Thyroid gland (tissue), 4 donors: ENCODE measurements at regions not wholly inside any gene's neighbourhood (a gene's known extent, or its start where the extent isn't known, plus 50 kb on each side); places are given as distances from the start of the nearest gene placed in this dataset.
"Not testable (repeated sequence)": the region's sequence is repeated elsewhere in the genome, so short reads cannot be mapped to it uniquely, and the experiment has no call there.

Experiments used
- DNase-seq, 2 donors: peaks; one replicate each; pipeline ENCODE4 v3.0.0-alpha.2; 2019
- H3K27ac ChIP-seq, 3 donors: fragments of 200-600 bp; sonication (generic); 1 replicate in 2 of 3; 2 replicates in 1 of 3; pipeline ENCODE4 v1.5.1; 2016 to 2019; ENCODE audit warnings: mild to moderate bottlenecking in 1 of 3, moderate library complexity in 1 of 3
- H3K27me3 ChIP-seq: fragments of 200-600 bp; sonication (generic); one replicate; pipeline ENCODE4 v1.5.1; 2019
- H3K36me3 ChIP-seq, 2 donors: fragments of 200-600 bp; sonication (generic); one replicate each; pipeline ENCODE4 v1.5.1; 2016 to 2019
- H3K4me1 ChIP-seq, 2 donors: fragments of 200-600 bp; sonication (generic); one replicate each; pipeline ENCODE4 v1.5.1; 2017 to 2019
- H3K4me3 ChIP-seq, 3 donors: fragments of 200-600 bp; sonication (generic); replicated peaks in 1 of 3; 1 replicate in 2 of 3; 2 replicates in 1 of 3; pipeline ENCODE4 v1.5.1; 2016; ENCODE audit warnings: mild to moderate bottlenecking in 1 of 3
- H3K9me3 ChIP-seq: fragments of 200-600 bp; sonication (generic); one replicate; pipeline ENCODE4 v1.5.1; 2017
- POLR2A ChIP-seq, 2 donors: fragments of 450-650 bp; IDR thresholded peaks; one replicate each; pipeline ENCODE4 v1.6.1; 2017; ENCODE audit warnings: antibody characterized with exemption in 2 of 2, mild to moderate bottlenecking in 2 of 2, moderate library complexity in 1 of 2
- WGBS, 2 donors: methylation state at CpG; one replicate each; pipeline ENCODE4 v1.1.5; 2017; 5-methylcytosine and 5-hydroxymethylcytosine counted together
- intact Hi-C: fragments of 100-400 bp; cut with DNase I; formaldehyde crosslinking; loops from one replicate; pipeline ENCODE4 v1.15.1; 2023
- TF ChIP-seq, protein P1 (sequence below), 6 experiments: fragments of 200-600 bp in 3 of 6; fragments of 450-650 bp in 3 of 6; sonication (generic) in 3 of 6; IDR thresholded peaks; one replicate each; pipeline ENCODE4 v1.5.1; 2016 to 2019; ENCODE audit warnings: antibody characterized with exemption in 6 of 6, mild to moderate bottlenecking in 2 of 6, inconsistent platforms in 1 of 6, moderate library complexity in 1 of 6

DNA sequence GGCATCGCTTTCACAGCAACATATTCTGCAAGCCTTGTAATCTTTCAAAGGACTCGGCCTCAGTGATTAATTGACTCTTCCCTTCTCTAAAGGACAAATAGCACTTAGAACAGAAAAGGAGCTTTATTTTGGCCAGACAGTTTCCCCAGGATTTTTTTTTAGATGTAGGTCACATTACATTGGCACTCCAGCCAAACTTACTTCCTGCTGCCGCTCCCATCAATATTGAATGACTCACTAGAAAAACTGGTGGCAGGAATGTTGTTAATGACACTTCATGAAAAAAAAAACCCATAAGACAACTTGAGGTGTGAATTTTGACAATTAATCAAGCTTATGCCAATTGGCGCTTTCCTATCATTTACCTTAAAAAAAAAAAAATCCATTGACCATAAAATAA is 432.6 kb downstream of the TOX3 start:
- no peaks in the 10 kb centered on the region for H3K9me3 ChIP-seq
- TF ChIP-seq, protein P1, sequence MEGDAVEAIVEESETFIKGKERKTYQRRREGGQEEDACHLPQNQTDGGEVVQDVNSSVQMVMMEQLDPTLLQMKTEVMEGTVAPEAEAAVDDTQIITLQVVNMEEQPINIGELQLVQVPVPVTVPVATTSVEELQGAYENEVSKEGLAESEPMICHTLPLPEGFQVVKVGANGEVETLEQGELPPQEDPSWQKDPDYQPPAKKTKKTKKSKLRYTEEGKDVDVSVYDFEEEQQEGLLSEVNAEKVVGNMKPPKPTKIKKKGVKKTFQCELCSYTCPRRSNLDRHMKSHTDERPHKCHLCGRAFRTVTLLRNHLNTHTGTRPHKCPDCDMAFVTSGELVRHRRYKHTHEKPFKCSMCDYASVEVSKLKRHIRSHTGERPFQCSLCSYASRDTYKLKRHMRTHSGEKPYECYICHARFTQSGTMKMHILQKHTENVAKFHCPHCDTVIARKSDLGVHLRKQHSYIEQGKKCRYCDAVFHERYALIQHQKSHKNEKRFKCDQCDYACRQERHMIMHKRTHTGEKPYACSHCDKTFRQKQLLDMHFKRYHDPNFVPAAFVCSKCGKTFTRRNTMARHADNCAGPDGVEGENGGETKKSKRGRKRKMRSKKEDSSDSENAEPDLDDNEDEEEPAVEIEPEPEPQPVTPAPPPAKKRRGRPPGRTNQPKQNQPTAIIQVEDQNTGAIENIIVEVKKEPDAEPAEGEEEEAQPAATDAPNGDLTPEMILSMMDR (IDR thresholded peaks at IDR 0.05): no peak
- TF ChIP-seq POLR2A (IDR thresholded peaks at IDR 0.05): no peak
- no peaks in the 10 kb centered on the region for H3K27me3 ChIP-seq
- no peaks in the 10 kb centered on the region for H3K4me1 ChIP-seq
- intact Hi-C loops: no loop called here
- no peak overlapping the region for H3K27ac ChIP-seq
- H3K36me3 ChIP-seq: no peaks in the 10 kb centered on the region
- DNase-seq: no peak
- no peak overlapping the region for H3K4me3 ChIP-seq
- WGBS, 2 donors: 67 to 75% methylated on average over 4 of the region's 4 CpGs

DNA sequence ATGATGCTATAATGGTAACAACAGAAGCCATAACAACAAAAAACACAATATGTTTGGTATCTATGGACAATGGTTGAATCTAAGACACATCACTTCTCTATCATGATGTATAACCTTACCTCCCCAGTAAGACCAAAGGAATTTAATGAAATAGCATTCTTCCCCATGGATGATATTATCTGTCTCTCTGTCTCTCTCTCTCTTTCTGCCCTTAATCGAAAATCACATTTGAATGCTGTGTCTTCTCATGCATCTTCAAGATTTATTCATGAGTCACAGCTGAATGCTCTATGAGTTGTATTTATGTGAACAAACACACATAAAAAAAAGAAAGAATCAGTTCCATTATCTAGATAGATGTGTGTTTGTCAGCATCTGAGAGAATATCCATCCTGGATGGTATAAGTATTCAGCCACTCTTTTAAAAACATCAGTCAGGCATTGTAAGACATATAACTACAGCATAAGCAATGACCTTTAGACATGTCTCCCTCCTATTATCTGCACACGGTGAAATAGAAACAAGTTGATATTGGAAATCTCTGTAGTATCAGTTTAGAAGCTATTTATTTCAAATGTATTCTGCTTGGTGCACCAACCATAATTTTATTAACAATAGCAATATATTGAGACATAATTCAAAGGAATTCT is 433.3 kb downstream of the TOX3 start:
- no peak for DNase-seq
- TF ChIP-seq, protein P1 (IDR thresholded peaks at IDR 0.05): no peak
- no peak for TF ChIP-seq POLR2A (IDR thresholded peaks at IDR 0.05)
- Histone ChIP-seq H3K27me3 (no peaks in the 10 kb centered on the region), H3K9me3 (no peaks in the 10 kb centered on the region), H3K4me3 (no peak overlapping the region), H3K4me1 (no peaks in the 10 kb centered on the region), H3K27ac (no peak overlapping the region), H3K36me3 (no peaks in the 10 kb centered on the region)
- intact Hi-C loops: no loop called here
- 76 to 96% methylated on average over 2 of the region's 2 CpGs for WGBS, 2 donors

DNA sequence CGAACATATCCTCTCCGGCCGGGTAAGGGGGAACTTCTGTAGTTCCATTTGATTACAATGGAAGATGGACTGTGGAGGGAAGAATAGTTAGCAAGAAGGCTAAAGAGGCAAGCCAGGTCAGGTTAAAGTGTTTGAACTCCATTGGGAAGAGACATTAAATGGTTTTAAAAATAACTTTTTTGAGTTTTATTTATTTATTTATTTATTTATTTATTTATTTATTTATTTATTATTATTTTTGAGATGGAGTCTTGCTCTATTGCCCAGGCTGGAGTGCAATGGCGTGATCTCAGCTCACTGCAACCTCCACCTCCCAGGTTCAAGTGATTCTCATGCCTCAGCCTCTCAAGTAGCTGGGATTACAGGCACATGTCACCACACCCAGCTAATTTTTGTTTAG is 441.9 kb downstream of the TOX3 start:
- 91 to 93% methylated on average over 4 of the region's 4 CpGs for WGBS, 2 donors
- H3K27ac ChIP-seq, H3K36me3 ChIP-seq, H3K9me3 ChIP-seq, H3K4me3 ChIP-seq, H3K27me3 ChIP-seq, H3K4me1 ChIP-seq, intact Hi-C loops, DNase-seq: not testable (repeated sequence)

DNA sequence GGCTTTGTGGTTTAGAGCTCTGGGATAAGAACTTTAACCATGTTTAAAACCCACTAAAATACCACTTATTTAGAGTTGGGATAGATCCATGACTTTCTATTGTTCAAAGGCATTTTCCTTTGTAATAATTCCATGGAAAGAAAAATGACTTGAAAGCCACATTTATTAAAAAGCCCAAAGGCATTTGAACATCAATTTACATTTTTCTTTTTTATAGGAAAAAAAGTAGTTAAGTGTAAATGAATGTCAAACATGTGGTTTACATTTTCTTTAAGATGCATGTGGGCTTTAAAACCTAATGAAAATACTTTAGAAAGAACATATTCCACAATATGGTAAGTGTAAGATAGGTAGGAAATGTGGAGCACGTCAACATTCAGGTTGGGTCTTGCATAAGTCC is 443.2 kb downstream of the TOX3 start:
- 67 to 78% methylated on average over 1 of the region's 1 CpG for WGBS, 2 donors
- no peaks in the 10 kb centered on the region for H3K9me3 ChIP-seq
- intact Hi-C loops: no loop called here
- no peak for TF ChIP-seq POLR2A (IDR thresholded peaks at IDR 0.05)
- TF ChIP-seq, protein P1 (IDR thresholded peaks at IDR 0.05): no peak
- DNase-seq: no peak
- H3K4me3 ChIP-seq: no peak overlapping the region
- no peaks in the 10 kb centered on the region for H3K4me1 ChIP-seq
- no peak overlapping the region for H3K27ac ChIP-seq
- H3K36me3 ChIP-seq: no peaks in the 10 kb centered on the region
- H3K27me3 ChIP-seq: no peaks in the 10 kb centered on the region

DNA sequence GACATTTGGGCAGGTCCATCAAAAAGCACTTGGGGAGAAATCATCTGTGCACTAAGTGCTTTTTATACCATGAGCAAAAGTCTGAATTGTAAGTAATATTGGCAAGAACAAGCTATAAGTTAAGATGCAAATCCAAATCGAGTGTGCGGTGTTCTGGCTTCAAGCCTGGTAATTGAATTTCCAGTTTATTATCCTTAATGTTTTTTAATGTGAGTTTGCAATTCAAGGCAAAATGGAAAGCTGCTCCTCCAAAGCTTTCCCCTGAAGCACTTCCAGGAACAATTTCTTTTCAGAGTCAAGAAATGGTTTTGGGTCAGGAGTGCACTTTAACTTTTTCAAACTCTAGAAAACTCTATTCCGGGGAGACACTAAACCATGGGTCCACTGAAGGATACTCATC is 445.7 kb downstream of the TOX3 start:
- H3K9me3 ChIP-seq: no peaks in the 10 kb centered on the region
- TF ChIP-seq, protein P1 (IDR thresholded peaks at IDR 0.05): no peak
- TF ChIP-seq POLR2A (IDR thresholded peaks at IDR 0.05): no peak
- intact Hi-C loops: no loop called here
- no peak overlapping the region for H3K4me3 ChIP-seq
- WGBS, 2 donors: 72 to 78% methylated on average over 3 of the region's 3 CpGs
- no peak for DNase-seq
- no peak overlapping the region for H3K27ac ChIP-seq
- H3K27me3 ChIP-seq: no peaks in the 10 kb centered on the region
- no peaks in the 10 kb centered on the region for H3K36me3 ChIP-seq
- no peaks in the 10 kb centered on the region for H3K4me1 ChIP-seq

DNA sequence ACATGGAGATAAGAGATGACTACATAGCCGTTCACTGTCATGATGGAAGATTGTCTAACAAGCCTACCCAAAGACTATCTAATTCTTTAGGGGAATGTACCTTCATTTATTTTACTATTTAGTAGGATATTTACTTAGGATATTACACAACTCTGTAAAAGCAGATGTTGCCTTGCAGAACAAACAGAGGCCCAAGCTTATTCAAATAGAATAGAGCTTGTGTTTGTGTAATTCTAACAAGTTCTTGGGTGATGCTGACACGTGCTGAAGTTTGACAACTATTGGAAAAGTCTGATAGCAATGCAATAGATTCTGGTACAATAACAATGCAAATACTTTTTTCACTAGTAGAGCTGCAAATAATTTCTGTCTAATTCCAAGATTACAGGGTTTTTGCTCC is 447.6 kb downstream of the TOX3 start:
- TF ChIP-seq, protein P1 (IDR thresholded peaks at IDR 0.05): no peak
- TF ChIP-seq POLR2A (IDR thresholded peaks at IDR 0.05): no peak
- intact Hi-C loops: no loop called here
- 60 to 66% methylated on average over 2 of the region's 2 CpGs for WGBS, 2 donors
- Histone ChIP-seq H3K27me3 (no peaks in the 10 kb centered on the region), H3K36me3 (no peaks in the 10 kb centered on the region), H3K9me3 (no peaks in the 10 kb centered on the region), H3K4me1 (no peaks in the 10 kb centered on the region), H3K4me3 (no peak overlapping the region), H3K27ac (no peak overlapping the region)
- DNase-seq: no peak
